ENCODE measurements at regions not wholly inside any gene's neighbourhood (a gene's known extent, or its start where the extent isn't known, plus 50 kb on each side); places are given as distances from the start of the nearest gene placed in this dataset.
A peak's percentile ranks its signal among the peaks of the same experiment; 100 is the strongest.

DNA sequence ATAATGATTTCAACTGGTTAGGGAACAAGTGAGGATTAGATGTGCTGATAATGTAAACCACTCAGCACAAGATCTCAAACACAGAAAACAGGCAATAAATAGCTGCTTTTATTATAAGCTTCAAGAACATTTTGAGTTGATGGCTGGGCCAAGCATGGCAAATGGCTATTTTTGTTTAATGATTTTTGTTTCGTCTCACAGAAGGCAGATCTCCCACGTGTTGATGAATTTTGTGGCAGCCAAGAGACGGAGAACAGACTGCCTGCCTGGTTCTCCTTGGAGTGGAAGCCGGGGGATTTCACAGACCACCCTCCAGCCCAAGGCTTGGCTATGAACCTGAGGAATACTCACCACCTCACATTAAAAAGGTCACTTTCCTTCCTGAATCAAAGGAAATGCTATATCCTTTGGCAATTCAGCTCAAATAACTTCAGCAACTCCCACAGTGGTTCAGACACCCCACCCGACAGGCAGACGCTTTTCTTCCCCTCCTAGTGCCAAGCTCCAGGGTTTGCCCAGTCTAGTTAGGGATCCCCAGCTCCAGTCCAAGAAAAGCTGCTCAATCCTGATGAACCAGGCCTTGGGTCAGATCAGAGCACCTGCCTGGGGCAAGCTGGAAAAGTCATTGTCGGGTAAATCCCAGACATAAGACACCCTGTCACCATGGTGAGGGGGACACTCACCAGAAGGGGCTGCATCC, 593.5 kb downstream of the TOX3 start:
- H2AFZ ChIP-seq (replicated peaks; ENCODE audit: low read length, poor library complexity) = peak overlapping the region; percentile 4
- ChIA-PET CTCF (interaction anchor here (1.5 kb wide), 1 partner anchor 12 kb away, joined by 6 read pairs; no protein-coding TSS in a partner anchor), POLR2A (ENCODE audit: unreplicated experiment) (no interaction called here)
- H4K5ac ChIP-seq (ENCODE audit: low read depth, low read length) = no peak overlapping the region
- no peak overlapping the region for H3K4ac ChIP-seq (ENCODE audit: low read depth, low read length)
- ATAC-seq (ENCODE audit: low read depth) = no peak
- H4K8ac ChIP-seq (ENCODE audit: low read depth in 2 of 2, low read length in 2 of 2) = peak overlapping the region in 1 of 2 experiments; percentile 6; a peak in 1 of 4 replicates
- H3K4me2 ChIP-seq (ENCODE audit: low read depth, low read length) = no peak overlapping the region
- dilution Hi-C loops (cut with HindIII; ENCODE audit: low sequenced_read_pairs, unreplicated experiment) = no loop called here
- no TSS peak for BruUV-seq (replicated peaks)
- H2BK120ac ChIP-seq (ENCODE audit: low read depth, low read length) = peak overlapping the region; percentile 56
- H4K91ac ChIP-seq (ENCODE audit: insufficient read depth, low read depth, low read length) = peak overlapping the region; percentile 23; the same call in 1 of the 2 replicates
- peak overlapping the region; percentile 34 for H2AK5ac ChIP-seq (ENCODE audit: low read depth, low read length)
- H3K9me3 ChIP-seq (ENCODE audit: control insufficient read depth, insufficient read depth, low read length) = no peaks in the 10 kb centered on the region
- no peak overlapping the region for H3K23ac ChIP-seq (ENCODE audit: low read depth, low read length)
- no peak overlapping the region for H3K4me3 ChIP-seq (ENCODE audit: insufficient read depth, low read depth, low read length)
- intact Hi-C loops (cut with micrococcal nuclease) = no loop called here
- WGBS, 2 experiments (ENCODE audit: extremely low coverage in 2 of 2, insufficient read length in 1 of 2) = 70% methylated on average over 2 of the region's 7 CpGs; no CpG with 5 or more reads in 1 of the 2 experiments
- H3K9me1 ChIP-seq (ENCODE audit: insufficient read depth, low read length) = no peaks in the 10 kb centered on the region; the same call in 1 of the 2 replicates
- no peak overlapping the region for H3K27ac ChIP-seq (ENCODE audit: insufficient read depth, low read length)
- no peaks in the 10 kb centered on the region for H3K79me1 ChIP-seq (ENCODE audit: low read depth in 1 of 2, low read length in 2 of 2)
- no peak overlapping the region for H2BK5ac ChIP-seq (ENCODE audit: low read depth, low read length, poor library complexity, severe bottlenecking)
- no peak overlapping the region for H2AK9ac ChIP-seq (replicated peaks; ENCODE audit: low read depth, low read length, poor library complexity)
- no peaks in the 10 kb centered on the region for H3K27me3 ChIP-seq (ENCODE audit: control insufficient read depth, insufficient read depth, low read length)
- H2BK15ac ChIP-seq (ENCODE audit: low read depth, low read length) = peak overlapping the region; percentile 67; the same call in 1 of the 3 replicates
- H3K4me1 ChIP-seq (ENCODE audit: control insufficient read depth, insufficient read depth, low read length) = peaks cover 4% of the 10 kb centered on the region; the same call in 1 of the 2 replicates
- no peak overlapping the region for H3K9ac ChIP-seq (ENCODE audit: low read depth, low read length)
- H3K56ac ChIP-seq (ENCODE audit: extremely low read depth, insufficient read depth, low read length) = no peak overlapping the region
- H3K36me3 ChIP-seq (ENCODE audit: control insufficient read depth, insufficient read depth, low read length) = no peaks in the 10 kb centered on the region
- in situ Hi-C loops (cut with MboI; ENCODE audit: low sequenced_read_pairs) = no loop called here
- no peak overlapping the region for H3K14ac ChIP-seq (replicated peaks; ENCODE audit: low read depth, low read length)
- peak overlapping the region; percentile 65; the same call in 1 of the 2 replicates for H2BK20ac ChIP-seq (ENCODE audit: low read depth, low read length)
- DNase-seq = no peak
- H3K18ac ChIP-seq (ENCODE audit: low read depth, low read length) = no peak overlapping the region
- no peaks in the 10 kb centered on the region for H4K20me1 ChIP-seq (ENCODE audit: insufficient read depth, low read length)
- TF ChIP-seq FOS (IDR thresholded peaks at IDR 0.05; ENCODE audit: low read depth, low read length) = no peak
- TF ChIP-seq RFX5 (IDR thresholded peaks at IDR 0.05; ENCODE audit: low read depth, low read length) = no peak
- TF ChIP-seq NFE2L2 (IDR thresholded peaks at IDR 0.05; ENCODE audit: low read depth, low read length) = no peak
- no peak for TF ChIP-seq RCOR1 (IDR thresholded peaks at IDR 0.05; ENCODE audit: insufficient replicate concordance, low read length)
- TF ChIP-seq SMC3 (IDR thresholded peaks at IDR 0.05; ENCODE audit: low read depth, low read length) = no peak
- TF ChIP-seq, protein P1, sequence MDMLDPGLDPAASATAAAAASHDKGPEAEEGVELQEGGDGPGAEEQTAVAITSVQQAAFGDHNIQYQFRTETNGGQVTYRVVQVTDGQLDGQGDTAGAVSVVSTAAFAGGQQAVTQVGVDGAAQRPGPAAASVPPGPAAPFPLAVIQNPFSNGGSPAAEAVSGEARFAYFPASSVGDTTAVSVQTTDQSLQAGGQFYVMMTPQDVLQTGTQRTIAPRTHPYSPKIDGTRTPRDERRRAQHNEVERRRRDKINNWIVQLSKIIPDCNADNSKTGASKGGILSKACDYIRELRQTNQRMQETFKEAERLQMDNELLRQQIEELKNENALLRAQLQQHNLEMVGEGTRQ (IDR thresholded peaks at IDR 0.05; ENCODE audit: low read depth, low read length) = no peak
- TF ChIP-seq MAZ (IDR thresholded peaks at IDR 0.05; ENCODE audit: borderline replicate concordance, low read depth, low read length) = no peak
- no peak for TF ChIP-seq MAFK (IDR thresholded peaks at IDR 0.05; ENCODE audit: low read depth, low read length)
- TF ChIP-seq BHLHE40 (IDR thresholded peaks at IDR 0.05; ENCODE audit: low read depth, low read length) = no peak
- TF ChIP-seq, protein P2, sequence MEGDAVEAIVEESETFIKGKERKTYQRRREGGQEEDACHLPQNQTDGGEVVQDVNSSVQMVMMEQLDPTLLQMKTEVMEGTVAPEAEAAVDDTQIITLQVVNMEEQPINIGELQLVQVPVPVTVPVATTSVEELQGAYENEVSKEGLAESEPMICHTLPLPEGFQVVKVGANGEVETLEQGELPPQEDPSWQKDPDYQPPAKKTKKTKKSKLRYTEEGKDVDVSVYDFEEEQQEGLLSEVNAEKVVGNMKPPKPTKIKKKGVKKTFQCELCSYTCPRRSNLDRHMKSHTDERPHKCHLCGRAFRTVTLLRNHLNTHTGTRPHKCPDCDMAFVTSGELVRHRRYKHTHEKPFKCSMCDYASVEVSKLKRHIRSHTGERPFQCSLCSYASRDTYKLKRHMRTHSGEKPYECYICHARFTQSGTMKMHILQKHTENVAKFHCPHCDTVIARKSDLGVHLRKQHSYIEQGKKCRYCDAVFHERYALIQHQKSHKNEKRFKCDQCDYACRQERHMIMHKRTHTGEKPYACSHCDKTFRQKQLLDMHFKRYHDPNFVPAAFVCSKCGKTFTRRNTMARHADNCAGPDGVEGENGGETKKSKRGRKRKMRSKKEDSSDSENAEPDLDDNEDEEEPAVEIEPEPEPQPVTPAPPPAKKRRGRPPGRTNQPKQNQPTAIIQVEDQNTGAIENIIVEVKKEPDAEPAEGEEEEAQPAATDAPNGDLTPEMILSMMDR (conservative IDR thresholded peaks at IDR 0.05; ENCODE audit: low read depth, low read length) = no peak
- no peak for TF ChIP-seq POLR2A (IDR thresholded peaks at IDR 0.05; ENCODE audit: low read depth, low read length)
- TF ChIP-seq MXI1 (IDR thresholded peaks at IDR 0.05; ENCODE audit: borderline replicate concordance, low read depth, low read length) = no peak
- no peak for TF ChIP-seq RAD21 (IDR thresholded peaks at IDR 0.05; ENCODE audit: low read length)
- TF ChIP-seq CHD1 (IDR thresholded peaks at IDR 0.05; ENCODE audit: low read depth, low read length) = no peak
- TF ChIP-seq, protein P3, sequence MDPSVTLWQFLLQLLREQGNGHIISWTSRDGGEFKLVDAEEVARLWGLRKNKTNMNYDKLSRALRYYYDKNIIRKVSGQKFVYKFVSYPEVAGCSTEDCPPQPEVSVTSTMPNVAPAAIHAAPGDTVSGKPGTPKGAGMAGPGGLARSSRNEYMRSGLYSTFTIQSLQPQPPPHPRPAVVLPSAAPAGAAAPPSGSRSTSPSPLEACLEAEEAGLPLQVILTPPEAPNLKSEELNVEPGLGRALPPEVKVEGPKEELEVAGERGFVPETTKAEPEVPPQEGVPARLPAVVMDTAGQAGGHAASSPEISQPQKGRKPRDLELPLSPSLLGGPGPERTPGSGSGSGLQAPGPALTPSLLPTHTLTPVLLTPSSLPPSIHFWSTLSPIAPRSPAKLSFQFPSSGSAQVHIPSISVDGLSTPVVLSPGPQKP (IDR thresholded peaks at IDR 0.05; ENCODE audit: borderline replicate concordance, low read depth, low read length) = no peak

Measured in IMR-90 (cell line).